ENCODE measurements at regions not wholly inside any gene's neighbourhood (a gene's known extent, or its start where the extent isn't known, plus 50 kb on each side); places are given as distances from the start of the nearest gene placed in this dataset.

GRCh38 chr18:77444385-77444784 is 194.7 kb downstream of the GALR1 start:
- no peak overlapping the region for H2AFZ ChIP-seq (ENCODE audit: low read depth)
- no peaks in the 10 kb centered on the region for H3K79me2 ChIP-seq (ENCODE audit: insufficient read depth, low read depth)
- no peak overlapping the region for H3K4me3 ChIP-seq (IDR thresholded peaks at IDR 0.05; ENCODE audit: insufficient read depth, low read depth, low read length)
- H3K27ac ChIP-seq: no peak overlapping the region
- no peaks in the 10 kb centered on the region for H3K4me1 ChIP-seq (ENCODE audit: low read depth, poor library complexity, severe bottlenecking)
- no peaks in the 10 kb centered on the region for H3K27me3 ChIP-seq (ENCODE audit: insufficient read depth, low read depth)
- H3K4me2 ChIP-seq: no peak overlapping the region
- H3K9ac ChIP-seq: no peak overlapping the region
- H3K36me3 ChIP-seq (ENCODE audit: insufficient read depth): no peaks in the 10 kb centered on the region
- no peak for TF ChIP-seq CTCF (conservative IDR thresholded peaks at IDR 0.05; ENCODE audit: low read depth, low read length)
- H4K20me1 ChIP-seq (ENCODE audit: insufficient read depth): no peaks in the 10 kb centered on the region

- Histone ChIP-seq H3K4me2 (no peak overlapping the region), H3K27ac (no peak overlapping the region), H3K36me3 (ENCODE audit: insufficient read depth) (no peaks in the 10 kb centered on the region), H3K27me3 (ENCODE audit: insufficient read depth, low read depth) (no peaks in the 10 kb centered on the region), H3K9ac (no peak overlapping the region), H3K79me2 (ENCODE audit: insufficient read depth, low read depth) (no peaks in the 10 kb centered on the region), H3K4me1 (ENCODE audit: low read depth, poor library complexity, severe bottlenecking) (no peaks in the 10 kb centered on the region), H4K20me1 (ENCODE audit: insufficient read depth) (no peaks in the 10 kb centered on the region), H3K4me3 (IDR thresholded peaks at IDR 0.05; ENCODE audit: insufficient read depth, low read depth, low read length) (no peak overlapping the region), H2AFZ (ENCODE audit: low read depth) (no peak overlapping the region)
- no peak for TF ChIP-seq CTCF (conservative IDR thresholded peaks at IDR 0.05; ENCODE audit: low read depth, low read length)
These were observed 198.4 kb downstream of the GALR1 start for GRCh38 chr18:77448046-77448445.

- H3K4me3 ChIP-seq (IDR thresholded peaks at IDR 0.05; ENCODE audit: insufficient read depth, low read depth, low read length): no peak overlapping the region
- H3K4me1 ChIP-seq (ENCODE audit: low read depth, poor library complexity, severe bottlenecking): no peaks in the 10 kb centered on the region
- no peaks in the 10 kb centered on the region for H3K27me3 ChIP-seq (ENCODE audit: insufficient read depth, low read depth)
- no peaks in the 10 kb centered on the region for H3K36me3 ChIP-seq (ENCODE audit: insufficient read depth)
- no peak overlapping the region for H3K27ac ChIP-seq
- H3K79me2 ChIP-seq (ENCODE audit: insufficient read depth, low read depth): no peaks in the 10 kb centered on the region
- H2AFZ ChIP-seq (ENCODE audit: low read depth): no peak overlapping the region
- H3K4me2 ChIP-seq: no peak overlapping the region
- no peak for TF ChIP-seq CTCF (conservative IDR thresholded peaks at IDR 0.05; ENCODE audit: low read depth, low read length)
- H4K20me1 ChIP-seq (ENCODE audit: insufficient read depth): no peaks in the 10 kb centered on the region
- no peak overlapping the region for H3K9ac ChIP-seq
These were observed 205.4 kb downstream of the GALR1 start for GRCh38 chr18:77455004-77455403.

GRCh38 chr18:77457681-77458080 is 208.0 kb downstream of the GALR1 start:
- no peak for TF ChIP-seq CTCF (conservative IDR thresholded peaks at IDR 0.05; ENCODE audit: low read depth, low read length)
- H3K36me3 ChIP-seq (ENCODE audit: insufficient read depth): no peaks in the 10 kb centered on the region
- no peaks in the 10 kb centered on the region for H3K79me2 ChIP-seq (ENCODE audit: insufficient read depth, low read depth)
- H3K27ac ChIP-seq: no peak overlapping the region
- no peaks in the 10 kb centered on the region for H3K27me3 ChIP-seq (ENCODE audit: insufficient read depth, low read depth)
- H4K20me1 ChIP-seq (ENCODE audit: insufficient read depth): no peaks in the 10 kb centered on the region
- no peaks in the 10 kb centered on the region for H3K4me1 ChIP-seq (ENCODE audit: low read depth, poor library complexity, severe bottlenecking)
- no peak overlapping the region for H3K4me3 ChIP-seq (IDR thresholded peaks at IDR 0.05; ENCODE audit: insufficient read depth, low read depth, low read length)
- no peak overlapping the region for H2AFZ ChIP-seq (ENCODE audit: low read depth)
- H3K9ac ChIP-seq: no peak overlapping the region
- no peak overlapping the region for H3K4me2 ChIP-seq

Measured in KMS-11 (cell line).